H1 (cell line): ENCODE measurements at regions not wholly inside any gene's neighbourhood (a gene's known extent, or its start where the extent isn't known, plus 50 kb on each side); places are given as distances from the start of the nearest gene placed in this dataset.

Experiments used
- CTCF ChIA-PET: fragments of 300-600 bp; sonication (Branson Sonifier 250); formaldehyde crosslinking; loops from one replicate; lab custom pipeline; 2021; ENCODE audit not compliant: partially characterized antibody; lab: Charles Lee
- POLR2A ChIA-PET: fragments of 300-600 bp; sonication (Branson Sonifier 250); formaldehyde crosslinking; loops from one replicate; lab custom pipeline; 2021; ENCODE audit warnings: inconsistent platforms; ENCODE audit not compliant: partially characterized antibody; lab: Charles Lee
- DNase-seq, 2 experiments: peaks; one replicate each; pipeline versions ENCODE4 v3.0.0 to v3.0.0-alpha.2; 2010 to 2022; ENCODE audit warnings: low spot score in 2 of 2, low read depth in 1 of 2, mixed read lengths in 1 of 2
- FAIRE-seq: peaks from 2 replicates; lab custom pipeline; 2011; peaks lifted over from hg19 to GRCh38; lab: Jason Lieb, UNC
- H2AFZ ChIP-seq: 2 replicates; pipeline ENCODE4 v1.8.1; 2012; ENCODE audit warnings: low read length, inconsistent platforms
- H2AK5ac ChIP-seq: 2 replicates; pipeline ENCODE4 v1.6.1; 2013; ENCODE audit warnings: low read depth, low read length
- H2BK120ac ChIP-seq: replicated peaks from 2 replicates; pipeline ENCODE3; 2013; ENCODE audit warnings: low read depth, low read length, inconsistent platforms
- H2BK12ac ChIP-seq: 2 replicates; pipeline ENCODE4 v1.6.1; 2013; ENCODE audit warnings: low read depth, low read length
- H2BK15ac ChIP-seq: 2 replicates; pipeline ENCODE4 v1.6.1; 2013; ENCODE audit warnings: low read length
- H2BK20ac ChIP-seq: 2 replicates; pipeline ENCODE4 v1.6.1; 2013; ENCODE audit warnings: low read length
- H2BK5ac ChIP-seq: 2 replicates; pipeline ENCODE4 v1.6.1; 2013; ENCODE audit warnings: low read depth, low read length
- H3K14ac ChIP-seq: 2 replicates; pipeline ENCODE4 v1.6.1; 2013; ENCODE audit warnings: inconsistent platforms; ENCODE audit not compliant: insufficient read length
- H3K18ac ChIP-seq: 2 replicates; pipeline ENCODE4 v1.6.1; 2013; ENCODE audit warnings: low read length; ENCODE audit errors: extremely low read depth
- H3K23ac ChIP-seq: 2 replicates; pipeline ENCODE4 v1.6.1; 2013; ENCODE audit warnings: inconsistent platforms; ENCODE audit not compliant: insufficient read length
- H3K23me2 ChIP-seq: 2 replicates; pipeline ENCODE4 v1.6.1; 2013; ENCODE audit warnings: low read depth, low read length
- H3K27ac ChIP-seq: 2 replicates; pipeline ENCODE4 v1.6.1; 2011; ENCODE audit warnings: low read depth, low read length, inconsistent platforms
- H3K27me3 ChIP-seq, 4 experiments: replicated peaks in 1 of 4; 1 replicate in 1 of 4; 2 replicates in 3 of 4; pipeline versions ENCODE4 v1.6.1 to v1.8.1; 2011 to 2013; ENCODE audit warnings: low read length in 3 of 4, mild to moderate bottlenecking in 3 of 4, inconsistent platforms in 2 of 4, mixed read lengths in 2 of 4, moderate library complexity in 1 of 4; ENCODE audit not compliant: control insufficient read depth in 3 of 4, insufficient read depth in 3 of 4; ENCODE audit errors: extremely low read depth in 1 of 4
- H3K36me3 ChIP-seq, 4 experiments: 2 replicates each; pipeline versions ENCODE4 v1.6.1 to v1.8.1; 2011 to 2013; ENCODE audit warnings: mild to moderate bottlenecking in 4 of 4, low read length in 3 of 4, moderate library complexity in 2 of 4, control low read depth in 1 of 4, inconsistent platforms in 1 of 4; ENCODE audit not compliant: insufficient read depth in 4 of 4, control insufficient read depth in 2 of 4
- H3K4ac ChIP-seq: replicated peaks from 2 replicates; pipeline ENCODE3; 2013; ENCODE audit warnings: low read length, low read depth, mixed read lengths, inconsistent platforms; ENCODE audit not compliant: insufficient read length
- H3K4me1 ChIP-seq, 4 experiments: replicated peaks in 1 of 4; 1 replicate in 1 of 4; 2 replicates in 3 of 4; pipeline versions ENCODE4 v1.6.1 to v1.8.1; 2011 to 2013; ENCODE audit warnings: low read length in 3 of 4, inconsistent platforms in 2 of 4, mixed read lengths in 1 of 4; ENCODE audit not compliant: insufficient read depth in 4 of 4, control insufficient read depth in 3 of 4
- H3K4me2 ChIP-seq, 2 experiments: 2 replicates each; pipeline versions ENCODE4 v1.6.1 to v1.8.1; 2011 to 2013; ENCODE audit warnings: low read depth in 2 of 2, low read length in 2 of 2, control low read depth in 1 of 2, inconsistent platforms in 1 of 2, mild to moderate bottlenecking in 1 of 2; ENCODE audit not compliant: insufficient read depth in 1 of 2
- H3K4me3 ChIP-seq, 4 experiments: fragments of 200-600, 300-600 bp in 1 of 4; sonication (generic), shearing (Covaris generic), sonication (Bioruptor Twin) in 1 of 4; 2 replicates each; pipeline versions ENCODE4 v1.5.1 to v1.8.1; 2011 to 2016; ENCODE audit warnings: low read length in 4 of 4, low read depth in 3 of 4, control low read depth in 2 of 4, inconsistent platforms in 2 of 4, mild to moderate bottlenecking in 2 of 4, mixed read lengths in 1 of 4, moderate library complexity in 1 of 4; ENCODE audit not compliant: insufficient read depth in 2 of 4; ENCODE audit errors: extremely low read depth in 1 of 4
- H3K56ac ChIP-seq: replicated peaks from 2 replicates; pipeline ENCODE3; 2013; ENCODE audit warnings: low read depth, mild to moderate bottlenecking, mixed read lengths, low read length, inconsistent platforms; ENCODE audit not compliant: insufficient read length
- H3K79me1 ChIP-seq: 2 replicates; pipeline ENCODE4 v1.6.1; 2013; ENCODE audit warnings: low read depth, low read length, control low read depth
- H3K79me2 ChIP-seq, 2 experiments: 2 replicates each; pipeline versions ENCODE4 v1.6.1 to v1.8.1; 2012 to 2013; ENCODE audit warnings: low read length in 2 of 2, mild to moderate bottlenecking in 2 of 2, inconsistent platforms in 1 of 2; ENCODE audit not compliant: insufficient read depth in 2 of 2, control insufficient read depth in 1 of 2
- H3K9ac ChIP-seq, 4 experiments: replicated peaks in 1 of 4; 1 replicate in 1 of 4; 2 replicates in 3 of 4; pipeline versions ENCODE4 v1.6.1 to v1.8.1; 2011 to 2013; ENCODE audit warnings: low read depth in 3 of 4, low read length in 3 of 4, control low read depth in 2 of 4, mild to moderate bottlenecking in 2 of 4, moderate library complexity in 2 of 4, inconsistent platforms in 1 of 4; ENCODE audit errors: extremely low read depth in 1 of 4
- H3K9me3 ChIP-seq, 2 experiments: 2 replicates each; pipeline versions ENCODE4 v1.6.1 to v1.8.1; 2012 to 2013; ENCODE audit warnings: mild to moderate bottlenecking in 2 of 2, moderate library complexity in 2 of 2, control low read depth in 1 of 2, inconsistent platforms in 1 of 2, low read depth in 1 of 2, low read length in 1 of 2, mixed read lengths in 1 of 2; ENCODE audit not compliant: insufficient read depth in 2 of 2
- H4K20me1 ChIP-seq, 2 experiments: replicated peaks in 1 of 2; 2 replicates each; pipeline versions ENCODE3 to v1.8.1; 2011 to 2013; ENCODE audit warnings: inconsistent platforms in 2 of 2, low read length in 2 of 2, mild to moderate bottlenecking in 1 of 2; ENCODE audit not compliant: insufficient read depth in 2 of 2, control insufficient read depth in 1 of 2
- H4K5ac ChIP-seq: 2 replicates; pipeline ENCODE4 v1.6.1; 2013; ENCODE audit warnings: low read length, low read depth, mixed read lengths, inconsistent platforms; ENCODE audit not compliant: insufficient read length
- H4K8ac ChIP-seq: 2 replicates; pipeline ENCODE4 v1.8.0; 2013; ENCODE audit warnings: mild to moderate bottlenecking, moderate library complexity, low read length, inconsistent platforms; ENCODE audit not compliant: insufficient read depth; ENCODE audit errors: extremely low read depth
- H4K91ac ChIP-seq: replicated peaks from 2 replicates; pipeline ENCODE3; 2013; ENCODE audit warnings: low read length, mixed read lengths, inconsistent platforms; ENCODE audit not compliant: insufficient read length
- WGBS, 2 experiments: shearing (Covaris generic) in 1 of 2; methylation state at CpG; one replicate each; pipeline versions ENCODE4 v1.1.6 to v1.1.7; 2013 to 2015; ENCODE audit warnings: low lambda C conversion rate in 2 of 2, mixed read lengths in 2 of 2, inconsistent platforms in 1 of 2, low coverage in 1 of 2, missing lambda C conversion rate in 1 of 2; ENCODE audit not compliant: insufficient replicate concordance in 2 of 2, insufficient coverage in 1 of 2, insufficient read length in 1 of 2; ENCODE audit errors: extremely low coverage in 1 of 2, missing lambda C conversion rate in 1 of 2; 5-methylcytosine and 5-hydroxymethylcytosine counted together
- TF ChIP-seq, protein P1 (sequence below): IDR thresholded peaks from 2 replicates; pipeline ENCODE4 v1.6.1; 2012; ENCODE audit warnings: inconsistent platforms

DNA sequence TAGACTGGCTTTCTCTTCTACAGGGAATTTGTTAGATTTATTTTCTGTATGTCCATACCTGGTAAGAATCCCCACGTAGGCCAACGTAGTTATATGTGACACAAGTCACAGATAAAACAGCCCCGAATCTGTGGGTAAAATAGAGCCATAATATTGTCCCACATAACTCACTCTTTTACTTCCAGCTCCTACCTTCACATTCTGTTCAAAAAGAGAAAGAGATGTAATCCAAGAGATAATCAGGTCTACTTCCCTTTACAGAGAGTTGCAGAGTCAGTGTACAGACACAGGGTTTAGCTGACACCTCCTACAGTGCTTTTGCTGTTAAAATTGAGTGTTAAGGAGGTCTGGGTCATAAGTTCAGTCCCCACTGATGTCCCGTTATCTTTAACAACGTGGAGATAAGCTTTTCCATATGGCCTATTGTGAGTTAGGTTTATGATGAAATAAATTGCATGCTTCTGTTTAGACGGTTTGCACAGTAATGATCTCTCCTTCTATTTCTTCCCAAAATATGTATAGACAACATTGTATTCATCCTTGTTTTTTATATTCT lies 446.5 kb downstream of the ADAMTS20 start:
- peaks cover 0 to 1% (median 0%) of the 10 kb centered on the region in 4 experiments; a peak in 1 of 7 replicates for H3K27me3 ChIP-seq
- H4K5ac ChIP-seq: no peak overlapping the region
- TF ChIP-seq, protein P1, sequence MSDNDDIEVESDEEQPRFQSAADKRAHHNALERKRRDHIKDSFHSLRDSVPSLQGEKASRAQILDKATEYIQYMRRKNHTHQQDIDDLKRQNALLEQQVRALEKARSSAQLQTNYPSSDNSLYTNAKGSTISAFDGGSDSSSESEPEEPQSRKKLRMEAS: no peak
- H4K8ac ChIP-seq: no peak overlapping the region
- FAIRE-seq: no peak
- no peak for DNase-seq
- H3K36me3 ChIP-seq: no peaks in the 10 kb centered on the region
- no peak overlapping the region for H2AFZ ChIP-seq
- no peak overlapping the region for H3K14ac ChIP-seq
- H3K4ac ChIP-seq: no peak overlapping the region
- peak overlapping the region; percentile 73; the same call in 1 of the 2 replicates for H2BK15ac ChIP-seq
- H3K4me1 ChIP-seq: peaks cover 0 to 8% (median 0%) of the 10 kb centered on the region in 4 experiments; a peak in 2 of 7 replicates
- no peak overlapping the region for H3K27ac ChIP-seq
- H3K4me3 ChIP-seq: no peak overlapping the region
- no peak overlapping the region for H3K4me2 ChIP-seq
- no peak overlapping the region for H2BK12ac ChIP-seq
- H2BK5ac ChIP-seq: no peak overlapping the region
- no peak overlapping the region for H2BK20ac ChIP-seq
- CTCF ChIA-PET: interaction anchor here (0.8 to 1.0 kb wide), 2 partner anchors 8 to 122 kb away, joined by 3 read pairs; no protein-coding TSS in a partner anchor
- no peaks in the 10 kb centered on the region for H3K79me1 ChIP-seq
- no peaks in the 10 kb centered on the region for H4K20me1 ChIP-seq
- H3K79me2 ChIP-seq: no peaks in the 10 kb centered on the region
- H3K9me3 ChIP-seq: no peaks in the 10 kb centered on the region
- H3K18ac ChIP-seq: no peak overlapping the region
- no peak overlapping the region for H3K23ac ChIP-seq
- no peak overlapping the region for H3K9ac ChIP-seq
- H4K91ac ChIP-seq: no peak overlapping the region
- no peaks in the 10 kb centered on the region for H3K23me2 ChIP-seq
- POLR2A ChIA-PET: no interaction called here
- H3K56ac ChIP-seq: no peak overlapping the region
- 81% methylated on average over 6 of the region's 6 CpGs; no CpG with 5 or more reads in 1 of the 2 experiments for WGBS, 2 experiments
- H2AK5ac ChIP-seq: no peak overlapping the region
- H2BK120ac ChIP-seq: no peak overlapping the region
